Esophagus squamous epithelium (tissue), 4 donors: ENCODE measurements at regions not wholly inside any gene's neighbourhood (a gene's known extent, or its start where the extent isn't known, plus 50 kb on each side); places are given as distances from the start of the nearest gene placed in this dataset.

Experiments used
- CTCF ChIP-seq, 6 experiments: fragments of 450-650 bp in 4 of 6; fragments of 200-600 bp in 2 of 6; sonication (generic) in 2 of 6; IDR thresholded peaks; one replicate each; pipeline ENCODE4 v1.5.1; 2016 to 2019; ENCODE audit warnings: antibody characterized with exemption in 6 of 6, mild to moderate bottlenecking in 4 of 6, moderate library complexity in 4 of 6
- POLR2A ChIP-seq, 4 donors: fragments of 450-650 bp; IDR thresholded peaks; one replicate each; pipeline ENCODE4 v1.6.1; 2017; ENCODE audit warnings: antibody characterized with exemption in 4 of 4, mild to moderate bottlenecking in 4 of 4, moderate library complexity in 3 of 4

GRCh38 chr4:137043184-137043583 lies 489.1 kb downstream of the PCDH18 start:
- TF ChIP-seq CTCF (IDR thresholded peaks at IDR 0.05) (no peak), POLR2A (IDR thresholded peaks at IDR 0.05) (no peak)
